ENCODE measurements at regions not wholly inside any gene's neighbourhood (a gene's known extent, or its start where the extent isn't known, plus 50 kb on each side); places are given as distances from the start of the nearest gene placed in this dataset.

- TF ChIP-seq CTCF (IDR thresholded peaks at IDR 0.05; ENCODE audit: poor library complexity) (no peak), EZH2phosphoT487 (IDR thresholded peaks at IDR 0.05; ENCODE audit: low read depth, severe bottlenecking, unreplicated experiment) (no peak), EZH2 (IDR thresholded peaks at IDR 0.05; ENCODE audit: borderline replicate concordance) (no peak)
Observed at GRCh38 chr5:167530548-167530947, 760.9 kb upstream of the WWC1 start.

Measured in hepatocyte (in vitro differentiated cells).